CD8-positive, alpha-beta memory T cell (primary cell): ENCODE measurements at regions not wholly inside any gene's neighbourhood (a gene's known extent, or its start where the extent isn't known, plus 50 kb on each side); places are given as distances from the start of the nearest gene placed in this dataset.

Experiments used
- CTCF ChIA-PET: fragments of 350-600 bp; sonication (Branson Sonifier 250); formaldehyde crosslinking; loops from one replicate; lab custom pipeline; 2021; ENCODE audit warnings: antibody characterized with exemption; lab: Charles Lee
- POLR2A ChIA-PET: fragments of 350-600 bp; sonication (Branson Sonifier 250); formaldehyde crosslinking; loops from one replicate; lab custom pipeline; 2021; ENCODE audit warnings: antibody characterized with exemption; lab: Charles Lee
- DNase-seq, 5 donors: peaks; one replicate each; pipeline versions ENCODE4 v3.0.0 to v3.0.0-alpha.2; 2020 to 2022; ENCODE audit warnings: mixed read lengths in 1 of 5
- H3K27ac ChIP-seq: one replicate; pipeline ENCODE4 v1.7.0; 2013; ENCODE audit warnings: low read depth, mild to moderate bottlenecking, low read length, moderate library complexity
- H3K27me3 ChIP-seq: 2 replicates; pipeline ENCODE4 v1.7.0; 2013; ENCODE audit warnings: low read length, mild to moderate bottlenecking; ENCODE audit not compliant: insufficient read depth, poor library complexity, severe bottlenecking
- H3K36me3 ChIP-seq: 2 replicates; pipeline ENCODE4 v1.7.0; 2013; ENCODE audit warnings: mild to moderate bottlenecking, low read length, moderate library complexity; ENCODE audit not compliant: insufficient read depth
- H3K4me1 ChIP-seq: 2 replicates; pipeline ENCODE4 v1.7.0; 2013; ENCODE audit warnings: mild to moderate bottlenecking, low read length, moderate library complexity; ENCODE audit not compliant: insufficient read depth
- H3K4me3 ChIP-seq: 2 replicates; pipeline ENCODE4 v1.7.0; 2013; ENCODE audit warnings: mild to moderate bottlenecking, low read length
- H3K9me3 ChIP-seq: 2 replicates; pipeline ENCODE4 v1.7.0; 2013; ENCODE audit warnings: mild to moderate bottlenecking, low read length
- H3K27ac Mint-ChIP-seq, 8 donors: one replicate each; pipeline ENCODE4 v1.8.0; 2020 to 2021; ENCODE audit warnings: mixed read lengths in 8 of 8, mild to moderate bottlenecking in 6 of 8, inconsistent platforms in 3 of 8, moderate library complexity in 3 of 8
- H3K27me3 Mint-ChIP-seq, 2 donors: one replicate each; pipeline ENCODE4 v1.8.0; 2020 to 2021; ENCODE audit warnings: mixed read lengths in 2 of 2, mild to moderate bottlenecking in 1 of 2, moderate library complexity in 1 of 2
- H3K36me3 Mint-ChIP-seq, 3 donors: one replicate each; pipeline ENCODE4 v1.8.0; 2020 to 2021; ENCODE audit warnings: mixed read lengths in 3 of 3, inconsistent platforms in 1 of 3, mild to moderate bottlenecking in 1 of 3
- H3K4me1 Mint-ChIP-seq, 3 donors: one replicate each; pipeline ENCODE4 v1.8.0; 2020 to 2021; ENCODE audit warnings: mixed read lengths in 3 of 3, inconsistent platforms in 1 of 3, mild to moderate bottlenecking in 1 of 3
- H3K4me3 Mint-ChIP-seq, 7 donors: one replicate each; pipeline ENCODE4 v1.8.0; 2020 to 2021; ENCODE audit warnings: mixed read lengths in 7 of 7, mild to moderate bottlenecking in 6 of 7, moderate library complexity in 4 of 7, inconsistent platforms in 2 of 7
- H3K9me3 Mint-ChIP-seq, 5 donors: one replicate each; pipeline ENCODE4 v1.8.0; 2020 to 2022; ENCODE audit warnings: mixed read lengths in 5 of 5, mild to moderate bottlenecking in 3 of 5, moderate library complexity in 2 of 5, inconsistent platforms in 1 of 5

- CTCF ChIA-PET: no interaction called here
- Histone ChIP-seq H3K4me3 (no peak overlapping the region), H3K27me3 (no peaks in the 10 kb centered on the region), H3K9me3 (no peaks in the 10 kb centered on the region), H3K36me3 (no peaks in the 10 kb centered on the region), H3K4me1 (no peaks in the 10 kb centered on the region), H3K27ac (no peak overlapping the region)
- POLR2A ChIA-PET: no interaction called here
- Mint-ChIP-seq H3K9me3 (no peaks in the 10 kb centered on the region), H3K4me1 (no peaks in the 10 kb centered on the region), H3K36me3 (no peaks in the 10 kb centered on the region), H3K27me3 (no peaks in the 10 kb centered on the region), H3K4me3 (no peak overlapping the region), H3K27ac (no peak overlapping the region)
- no peak for DNase-seq
Observed at GRCh38 chr4:35689870-35690269, 554.4 kb downstream of the ARAP2 start.

- Mint-ChIP-seq H3K4me1 (no peaks in the 10 kb centered on the region), H3K27me3 (no peaks in the 10 kb centered on the region), H3K9me3 (no peaks in the 10 kb centered on the region), H3K4me3 (no peak overlapping the region), H3K27ac (no peak overlapping the region), H3K36me3 (no peaks in the 10 kb centered on the region)
- Histone ChIP-seq H3K4me1 (no peaks in the 10 kb centered on the region), H3K9me3 (no peaks in the 10 kb centered on the region), H3K4me3 (no peak overlapping the region), H3K36me3 (no peaks in the 10 kb centered on the region), H3K27ac (no peak overlapping the region), H3K27me3 (no peaks in the 10 kb centered on the region)
- DNase-seq: no peak
- POLR2A ChIA-PET: no interaction called here
- CTCF ChIA-PET: no interaction called here
Observed at GRCh38 chr4:35690271-35690670, 554.0 kb downstream of the ARAP2 start.

- Mint-ChIP-seq H3K4me1 (no peaks in the 10 kb centered on the region), H3K4me3 (no peak overlapping the region)
Observed at GRCh38 chr4:35695003-35695402, 549.3 kb downstream of the ARAP2 start.

GRCh38 chr4:35695421-35695820, 548.9 kb downstream of the ARAP2 start:
- CTCF ChIA-PET: interaction anchor here (0.6 kb wide), 1 partner anchor 1338 kb away, joined by 3 read pairs; no protein-coding TSS in a partner anchor
- H3K27me3 ChIP-seq: no peaks in the 10 kb centered on the region
- no peak overlapping the region for H3K4me3 Mint-ChIP-seq
- no peak overlapping the region for H3K4me3 ChIP-seq
- H3K27ac ChIP-seq: no peak overlapping the region
- no peaks in the 10 kb centered on the region for H3K9me3 ChIP-seq
- no peaks in the 10 kb centered on the region for H3K4me1 ChIP-seq
- peaks cover 0 to under 1% (median 0%) of the 10 kb centered on the region in 5 donors for H3K9me3 Mint-ChIP-seq
- no peaks in the 10 kb centered on the region for H3K36me3 ChIP-seq
- no peak for DNase-seq
- POLR2A ChIA-PET: no interaction called here
- no peaks in the 10 kb centered on the region for H3K27me3 Mint-ChIP-seq
- H3K27ac Mint-ChIP-seq: no peak overlapping the region
- no peaks in the 10 kb centered on the region for H3K36me3 Mint-ChIP-seq
- H3K4me1 Mint-ChIP-seq: no peaks in the 10 kb centered on the region

More at GRCh38 chr4:35695003-35695402, 549.3 kb downstream of the ARAP2 start:
- H3K4me3 ChIP-seq: no peak overlapping the region
- H3K36me3 ChIP-seq: no peaks in the 10 kb centered on the region
- ChIA-PET POLR2A (no interaction called here), CTCF (interaction anchor here (0.6 to 0.7 kb wide), 2 partner anchors 996 to 1338 kb away, joined by 3 read pairs; no protein-coding TSS in a partner anchor)
- H3K9me3 ChIP-seq: no peaks in the 10 kb centered on the region
- Mint-ChIP-seq H3K36me3 (no peaks in the 10 kb centered on the region), H3K9me3 (no peaks in the 10 kb centered on the region), H3K27me3 (no peaks in the 10 kb centered on the region), H3K27ac (no peak overlapping the region)
- H3K27ac ChIP-seq: no peak overlapping the region
- no peaks in the 10 kb centered on the region for H3K27me3 ChIP-seq
- no peaks in the 10 kb centered on the region for H3K4me1 ChIP-seq
- DNase-seq: no peak

- no peaks in the 10 kb centered on the region for H3K27me3 Mint-ChIP-seq
- CTCF ChIA-PET: no interaction called here
Observed at GRCh38 chr4:35697210-35697736, 547.0 kb downstream of the ARAP2 start.

GRCh38 chr4:35700663-35701062, 543.7 kb downstream of the ARAP2 start:
- CTCF ChIA-PET: no interaction called here
- no peaks in the 10 kb centered on the region for H3K9me3 ChIP-seq
- H3K36me3 Mint-ChIP-seq: no peaks in the 10 kb centered on the region
- no peaks in the 10 kb centered on the region for H3K27me3 Mint-ChIP-seq
- H3K9me3 Mint-ChIP-seq: peaks cover 0 to 2% (median 0%) of the 10 kb centered on the region in 5 donors
- no peaks in the 10 kb centered on the region for H3K27me3 ChIP-seq
- no peak overlapping the region for H3K27ac ChIP-seq
- H3K4me1 ChIP-seq: no peaks in the 10 kb centered on the region
- no peaks in the 10 kb centered on the region for H3K4me1 Mint-ChIP-seq
- no peaks in the 10 kb centered on the region for H3K36me3 ChIP-seq
- DNase-seq: no peak
- POLR2A ChIA-PET: no interaction called here
- H3K4me3 ChIP-seq: no peak overlapping the region
- H3K4me3 Mint-ChIP-seq: no peak overlapping the region
- H3K27ac Mint-ChIP-seq: no peak overlapping the region

More at GRCh38 chr4:35697210-35697736, 547.0 kb downstream of the ARAP2 start:
- H3K4me1 ChIP-seq: no peaks in the 10 kb centered on the region
- H3K4me3 ChIP-seq: no peak overlapping the region
- POLR2A ChIA-PET: no interaction called here
- no peaks in the 10 kb centered on the region for H3K9me3 ChIP-seq
- no peaks in the 10 kb centered on the region for H3K27me3 ChIP-seq
- H3K36me3 Mint-ChIP-seq: no peaks in the 10 kb centered on the region
- no peak overlapping the region for H3K27ac ChIP-seq
- no peak for DNase-seq
- H3K27ac Mint-ChIP-seq: no peak overlapping the region
- no peaks in the 10 kb centered on the region for H3K36me3 ChIP-seq
- H3K4me1 Mint-ChIP-seq: no peaks in the 10 kb centered on the region
- H3K4me3 Mint-ChIP-seq: no peak overlapping the region
- peaks cover 0 to 2% (median 0%) of the 10 kb centered on the region in 5 donors for H3K9me3 Mint-ChIP-seq

- Mint-ChIP-seq H3K4me3 (no peak overlapping the region), H3K36me3 (no peaks in the 10 kb centered on the region), H3K9me3 (peaks cover 17 to 34% (median 19%) of the 10 kb centered on the region in 5 donors), H3K27ac (no peak overlapping the region), H3K27me3 (no peaks in the 10 kb centered on the region), H3K4me1 (no peaks in the 10 kb centered on the region)
- no peak for DNase-seq
- Histone ChIP-seq H3K4me3 (no peak overlapping the region), H3K4me1 (no peaks in the 10 kb centered on the region), H3K9me3 (peaks cover 7% of the 10 kb centered on the region), H3K27me3 (no peaks in the 10 kb centered on the region), H3K27ac (no peak overlapping the region), H3K36me3 (no peaks in the 10 kb centered on the region)
- POLR2A ChIA-PET: no interaction called here
- CTCF ChIA-PET: no interaction called here
Observed at GRCh38 chr4:35709080-35709479, 535.2 kb downstream of the ARAP2 start.

- H3K27me3 Mint-ChIP-seq: no peaks in the 10 kb centered on the region
- no peaks in the 10 kb centered on the region for H3K4me1 Mint-ChIP-seq
- no peak overlapping the region for H3K4me3 Mint-ChIP-seq
- no peaks in the 10 kb centered on the region for H3K36me3 Mint-ChIP-seq
- no peak overlapping the region for H3K27ac Mint-ChIP-seq
- DNase-seq: no peak
- H3K4me1 ChIP-seq: no peaks in the 10 kb centered on the region
- ChIA-PET CTCF (no interaction called here), POLR2A (no interaction called here)
- no peaks in the 10 kb centered on the region for H3K27me3 ChIP-seq
- H3K27ac ChIP-seq: no peak overlapping the region
- H3K9me3 Mint-ChIP-seq: peaks cover 26 to 43% (median 29%) of the 10 kb centered on the region in 5 donors
- H3K4me3 ChIP-seq: no peak overlapping the region
- no peaks in the 10 kb centered on the region for H3K36me3 ChIP-seq
- peaks cover 7% of the 10 kb centered on the region for H3K9me3 ChIP-seq
Observed at GRCh38 chr4:35710343-35710742, 534.0 kb downstream of the ARAP2 start.
